HG02840 (cell line): ENCODE measurements at regions not wholly inside any gene's neighbourhood (a gene's known extent, or its start where the extent isn't known, plus 50 kb on each side); places are given as distances from the start of the nearest gene placed in this dataset.
"Not testable (repeated sequence)": the region's sequence is repeated elsewhere in the genome, so short reads cannot be mapped to it uniquely, and the experiment has no call there.

ENCODE experiments used
- ATAC-seq: cut with Tn5 transposase; IDR thresholded peaks from one replicate; pipeline ENCODE4 v1.9.1; 2021; ENCODE audit warnings: mild to moderate bottlenecking, moderate library complexity, moderate number of reproducible peaks; ENCODE audit not compliant: unreplicated experiment, low FRiP score

DNA sequence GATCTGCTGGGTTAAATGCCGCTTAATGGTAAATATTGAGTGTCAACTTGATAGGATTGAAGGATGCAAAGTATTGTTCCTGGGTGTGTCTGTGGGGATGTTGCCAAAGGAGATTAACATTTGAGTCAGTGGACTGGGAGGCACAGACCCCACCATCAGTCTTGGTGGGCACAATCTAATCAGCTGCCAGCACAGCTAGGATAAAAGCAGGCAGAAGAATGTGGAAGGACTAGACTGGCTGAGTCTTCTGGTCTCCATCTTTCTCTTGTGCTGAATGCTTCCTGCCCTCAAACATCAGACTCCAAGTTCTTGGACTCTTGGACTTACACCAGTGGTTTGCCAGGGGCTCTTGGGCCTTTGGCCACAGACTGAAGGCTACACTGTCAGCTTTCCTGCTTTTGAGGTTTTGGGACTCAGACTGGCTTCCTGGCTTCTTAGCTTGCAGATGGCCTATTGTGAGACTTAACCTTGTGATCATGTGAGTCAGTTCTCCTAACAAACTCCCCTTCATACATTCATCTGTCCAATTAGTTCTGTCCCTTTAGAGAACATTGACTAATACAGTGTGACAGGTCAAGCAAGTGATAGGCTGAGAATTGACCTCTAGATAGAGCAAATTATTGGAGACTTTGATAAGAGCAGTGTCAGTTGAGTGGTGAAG is 332.5 kb downstream of the DLEU7 start:
- ATAC-seq = not testable (repeated sequence)

GRCh38 chr13:50511877-50512341 is 331.6 kb downstream of the DLEU7 start:
- ATAC-seq = peak; percentile 42

GRCh38 chr13:50512474-50513299 is 330.8 kb downstream of the DLEU7 start:
- peak; percentile 76 for ATAC-seq

GRCh38 chr13:50513300-50513877 is 330.1 kb downstream of the DLEU7 start:
- no peak for ATAC-seq

GRCh38 chr13:50514249-50514648 is 329.2 kb downstream of the DLEU7 start:
- ATAC-seq = no peak

GRCh38 chr13:50518131-50518530 is 325.4 kb downstream of the DLEU7 start:
- ATAC-seq = no peak

GRCh38 chr13:50518781-50519201 is 324.7 kb downstream of the DLEU7 start:
- ATAC-seq = no peak

- ATAC-seq = no peak
Observed at GRCh38 chr13:50519866-50520265, 323.6 kb downstream of the DLEU7 start.

DNA sequence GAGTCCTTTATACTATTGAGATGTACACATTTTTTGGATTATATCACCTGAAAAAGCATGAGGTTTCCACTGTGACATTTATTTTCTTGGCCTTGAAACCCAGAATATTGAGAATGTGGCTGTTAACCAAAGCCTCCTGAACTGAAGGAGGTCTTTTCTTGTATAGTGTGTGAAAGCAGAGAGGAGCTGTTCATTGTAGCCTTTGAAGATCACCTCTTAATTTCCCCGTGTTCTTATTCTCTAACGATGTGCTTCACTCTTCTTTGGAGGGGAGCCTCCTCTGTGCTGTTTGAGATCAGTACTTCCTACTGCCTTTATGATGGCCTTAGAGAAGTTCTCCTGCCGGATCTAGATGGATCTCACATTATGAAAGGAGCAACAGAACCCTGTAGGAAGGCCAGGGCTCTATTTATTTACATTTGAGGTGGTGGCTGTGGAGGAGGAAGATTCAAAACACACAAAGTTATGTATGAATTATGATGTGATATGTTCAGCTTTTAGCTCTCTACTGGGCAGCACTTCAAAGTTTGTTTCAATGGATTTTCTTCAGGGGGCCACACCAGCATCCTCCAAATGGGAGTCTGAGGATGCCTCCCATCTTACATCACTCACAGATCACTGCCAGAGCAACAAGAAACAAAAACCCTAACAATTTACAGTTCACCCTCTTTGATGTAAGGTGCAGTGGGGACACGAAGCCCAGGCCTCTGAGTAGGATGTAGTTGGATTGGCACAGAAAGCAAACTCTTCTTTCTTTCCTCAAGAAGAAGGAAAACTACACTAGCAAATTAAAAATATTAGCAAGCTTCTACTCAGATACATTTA is 322.3 kb downstream of the DLEU7 start:
- no peak for ATAC-seq

GRCh38 chr13:50521831-50522149 is 321.7 kb downstream of the DLEU7 start:
- ATAC-seq = no peak

GRCh38 chr13:50522506-50522905 is 321.0 kb downstream of the DLEU7 start:
- ATAC-seq = no peak

- no peak for ATAC-seq
Observed at GRCh38 chr13:50523307-50523706, 320.2 kb downstream of the DLEU7 start.

GRCh38 chr13:50524560-50524959 is 318.9 kb downstream of the DLEU7 start:
- no peak for ATAC-seq

GRCh38 chr13:50526661-50527071 is 316.8 kb downstream of the DLEU7 start:
- ATAC-seq = no peak

DNA sequence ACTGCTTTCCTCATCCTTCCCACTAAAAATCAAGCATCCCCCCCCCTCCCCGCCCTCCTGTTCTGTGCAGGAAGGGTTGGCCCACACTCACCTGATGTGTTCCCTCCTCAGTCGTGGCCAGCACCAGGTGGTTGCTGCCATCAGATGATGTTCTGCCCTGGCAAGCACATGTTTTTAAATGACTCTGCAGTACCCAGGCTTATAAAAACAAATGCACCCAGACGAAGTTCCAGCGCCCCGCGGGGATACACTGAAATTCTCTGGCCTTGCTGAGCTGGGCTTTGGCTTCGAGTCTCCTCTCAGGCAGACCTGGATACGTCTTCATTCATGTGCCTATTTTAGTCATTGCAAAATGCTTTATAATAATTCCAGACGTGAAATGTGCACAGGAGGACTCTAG is 316.3 kb downstream of the DLEU7 start:
- no peak for ATAC-seq

- no peak for ATAC-seq
Observed at GRCh38 chr13:50527612-50528509, 315.6 kb downstream of the DLEU7 start.

DNA sequence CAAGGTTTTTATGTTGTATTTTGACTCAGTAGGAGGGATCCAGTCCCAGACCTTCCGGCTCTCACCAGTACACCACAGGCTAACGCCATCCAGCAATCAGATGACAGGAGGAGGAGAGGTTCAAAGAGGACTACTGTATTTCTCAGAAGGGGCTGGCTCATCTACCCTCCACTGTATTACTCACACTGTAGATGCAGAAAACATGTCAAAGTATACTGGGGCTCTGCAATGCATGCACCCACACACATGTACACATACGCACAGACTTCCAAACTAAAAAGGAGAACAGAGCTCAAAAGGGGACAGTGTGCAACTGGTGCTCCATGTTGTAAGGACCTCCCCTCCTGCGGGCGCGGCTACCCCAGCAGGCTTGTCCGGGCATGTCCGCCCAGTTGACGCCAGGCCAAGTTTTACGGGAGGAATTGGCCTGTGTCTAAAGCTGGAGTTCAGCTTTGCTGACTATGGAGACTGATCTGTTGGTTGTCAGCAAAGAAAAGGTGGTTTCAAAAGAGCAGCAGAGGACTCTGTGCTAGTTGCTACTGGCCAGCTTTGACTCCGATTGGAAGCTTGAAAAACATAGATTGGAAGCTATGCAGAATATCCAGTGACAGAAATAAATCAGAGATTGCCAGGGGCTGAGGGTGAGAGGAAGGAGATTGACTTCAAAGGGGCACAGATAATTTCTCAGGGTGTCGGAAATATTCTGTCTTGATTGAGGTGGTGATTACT is 314.2 kb downstream of the DLEU7 start:
- ATAC-seq = no peak

DNA sequence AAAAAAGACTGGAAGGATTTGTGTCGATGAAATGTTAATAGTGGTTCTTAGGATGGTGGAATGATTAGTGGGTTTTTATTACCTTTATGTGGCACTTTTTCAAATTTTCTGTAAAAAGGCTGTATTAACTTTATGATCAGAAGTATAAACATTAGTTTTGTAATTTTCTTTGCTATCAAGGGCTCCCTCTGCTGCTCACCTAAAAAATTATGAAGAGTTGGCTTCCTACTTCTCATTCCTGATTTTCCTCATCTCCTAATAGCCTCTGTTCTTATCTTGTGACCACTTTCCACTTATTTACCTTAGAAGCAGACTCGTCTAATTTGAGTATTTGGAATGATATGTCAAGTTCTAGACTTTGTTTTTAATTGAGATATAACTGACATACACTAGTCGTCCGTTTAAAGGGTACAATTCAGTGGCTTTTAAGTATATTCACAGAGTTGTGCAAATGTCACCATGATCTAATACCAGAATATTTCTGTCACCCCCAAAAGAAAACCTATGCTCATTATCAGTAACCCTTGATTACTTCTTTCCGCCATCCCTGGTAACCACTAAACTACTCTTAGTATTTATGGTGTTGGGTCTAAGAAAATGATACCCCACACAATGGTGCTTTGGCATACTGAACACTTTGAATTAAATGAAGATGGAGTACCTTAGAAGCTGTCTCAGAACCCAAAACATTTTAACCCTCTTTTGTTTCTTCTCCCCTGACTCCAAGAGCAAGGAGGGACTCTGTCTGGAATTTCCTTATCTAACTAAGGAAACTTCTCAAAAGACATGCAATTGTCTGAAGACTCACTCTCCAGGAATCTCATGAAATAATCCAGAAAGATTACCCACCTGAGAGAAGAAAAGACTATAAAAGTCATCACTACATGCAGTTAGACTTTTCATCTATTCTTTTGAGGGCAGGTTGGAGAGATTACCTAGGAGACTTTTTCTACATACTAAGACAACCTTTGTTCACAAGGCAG is 311.3 kb downstream of the DLEU7 start:
- ATAC-seq = no peak
